SK-N-SH treated with all-trans-retinoic acid at 6 μM for 48 hours (cell line): ENCODE measurements at regions not wholly inside any gene's neighbourhood (a gene's known extent, or its start where the extent isn't known, plus 50 kb on each side); places are given as distances from the start of the nearest gene placed in this dataset.

Experiments used
- ATAC-seq: fragments of 200-7000 bp; cut with Tn5 transposase; 3 replicates; pipeline ENCODE4 v1.9.1; 2020; ENCODE audit warnings: mild to moderate bottlenecking, moderate library complexity
- BACH2 ChIP-seq: fragments of 250-450 bp; sonication (Bioruptor Pico); IDR thresholded peaks from 2 replicates; pipeline ENCODE4 v1.9.0; 2021; ENCODE audit warnings: mild to moderate bottlenecking, borderline replicate concordance
- CREB5 ChIP-seq: fragments of 250-450 bp; sonication (Bioruptor Pico); IDR thresholded peaks from 2 replicates; pipeline ENCODE4 v1.5.1; 2020; ENCODE audit warnings: low read depth, mild to moderate bottlenecking, moderate library complexity
- CSDC2 ChIP-seq: fragments of 250-450 bp; sonication (Bioruptor Pico); IDR thresholded peaks from 2 replicates; pipeline ENCODE4 v1.5.0; 2020; ENCODE audit warnings: mild to moderate bottlenecking, moderate library complexity
- ESRRG ChIP-seq: fragments of 250-450 bp; sonication (Bioruptor Pico); IDR thresholded peaks from 2 replicates; pipeline ENCODE4 v1.6.1; 2021; ENCODE audit warnings: mild to moderate bottlenecking
- GLIS3 ChIP-seq: fragments of 250-450 bp; sonication (Bioruptor Pico); IDR thresholded peaks from 2 replicates; pipeline ENCODE4 v1.5.0; 2020; ENCODE audit warnings: mild to moderate bottlenecking, moderate library complexity
- ISL1 ChIP-seq: fragments of 250-450 bp; sonication (Bioruptor Pico); IDR thresholded peaks from 2 replicates; pipeline ENCODE4 v2.1.2; 2022; ENCODE audit warnings: mild to moderate bottlenecking, moderate library complexity
- OSR1 ChIP-seq: fragments of 250-450 bp; sonication (Bioruptor Pico); IDR thresholded peaks from 2 replicates; pipeline ENCODE4 v1.8.0; 2022; ENCODE audit warnings: moderate library complexity, mild to moderate bottlenecking, inconsistent platforms
- PATZ1 ChIP-seq: fragments of 250-450 bp; sonication (Bioruptor Pico); IDR thresholded peaks from 2 replicates; pipeline ENCODE4 v1.8.0; 2020; ENCODE audit warnings: mild to moderate bottlenecking, moderate library complexity, borderline replicate concordance
- POU6F1 ChIP-seq: fragments of 250-450 bp; sonication (Bioruptor Pico); IDR thresholded peaks from 2 replicates; pipeline ENCODE4 v1.8.0; 2021; ENCODE audit warnings: low read depth, mild to moderate bottlenecking, moderate library complexity, borderline replicate concordance
- PPARA ChIP-seq: fragments of 250-450 bp; sonication (Bioruptor Pico); IDR thresholded peaks from 2 replicates; pipeline ENCODE4 v1.5.0; 2020; ENCODE audit warnings: mild to moderate bottlenecking, borderline replicate concordance
- RARB ChIP-seq: fragments of 250-450 bp; sonication (Bioruptor Pico); IDR thresholded peaks from 2 replicates; pipeline ENCODE4 v1.8.0; 2021; ENCODE audit warnings: mild to moderate bottlenecking, moderate library complexity
- SNAI2 ChIP-seq: fragments of 250-450 bp; sonication (Bioruptor Pico); IDR thresholded peaks from 2 replicates; pipeline ENCODE4 v1.5.0; 2020; ENCODE audit warnings: mild to moderate bottlenecking, moderate library complexity
- TCF4 ChIP-seq: fragments of 250-450 bp; sonication (Bioruptor Pico); IDR thresholded peaks from 2 replicates; pipeline ENCODE4 v1.8.0; 2021; ENCODE audit warnings: mild to moderate bottlenecking, moderate library complexity, borderline replicate concordance
- TOX ChIP-seq: fragments of 250-450 bp; sonication (Bioruptor Pico); IDR thresholded peaks from 2 replicates; pipeline ENCODE4 v1.8.0; 2021; ENCODE audit warnings: mild to moderate bottlenecking, moderate library complexity, borderline replicate concordance
- ZC3H10 ChIP-seq: fragments of 250-450 bp; sonication (Bioruptor Pico); IDR thresholded peaks from 2 replicates; pipeline ENCODE4 v1.5.1; 2021; ENCODE audit warnings: mild to moderate bottlenecking, moderate library complexity
- ZFP30 ChIP-seq: fragments of 450-650 bp; formaldehyde crosslinking; IDR thresholded peaks from 2 replicates; pipeline ENCODE4 v1.5.0; 2022; ENCODE audit warnings: mild to moderate bottlenecking, moderate library complexity
- ZNF565 ChIP-seq: fragments of 450-650 bp; formaldehyde crosslinking; conservative IDR thresholded peaks from 2 replicates; pipeline ENCODE4 v1.5.0; 2020; ENCODE audit warnings: low read depth, mild to moderate bottlenecking, moderate library complexity
- ZNF8 ChIP-seq: fragments of 450-650 bp; formaldehyde crosslinking; IDR thresholded peaks from 2 replicates; pipeline ENCODE4 v1.5.0; 2020; ENCODE audit warnings: mild to moderate bottlenecking, moderate library complexity
- TF ChIP-seq, protein P1 (sequence below): fragments of 250-450 bp; sonication (Bioruptor Pico); IDR thresholded peaks from 2 replicates; pipeline ENCODE4 v1.5.1; 2021; ENCODE audit warnings: mild to moderate bottlenecking, moderate library complexity
- TF ChIP-seq, protein P2 (sequence below): fragments of 250-450 bp; sonication (Bioruptor Pico); IDR thresholded peaks from 2 replicates; pipeline ENCODE4 v1.5.0; 2020; ENCODE audit warnings: mild to moderate bottlenecking, moderate library complexity

GRCh38 chrX:37918168-37918567 is 70.8 kb upstream of the DYNLT3 start:
- ATAC-seq, result no peak
- TF ChIP-seq PATZ1 (CRISPR knock-in tag) (no peak), ZNF8 (CRISPR knock-in tag) (no peak), OSR1 (CRISPR knock-in tag) (no peak), ZFP30 (CRISPR knock-in tag) (no peak), TCF4 (CRISPR knock-in tag) (no peak), CSDC2 (CRISPR knock-in tag) (no peak), GLIS3 (CRISPR knock-in tag) (no peak), ESRRG (no peak), ZNF565 (CRISPR knock-in tag) (no peak), RARB (CRISPR knock-in tag) (no peak), BACH2 (CRISPR knock-in tag) (no peak)
- TF ChIP-seq, protein P1, sequence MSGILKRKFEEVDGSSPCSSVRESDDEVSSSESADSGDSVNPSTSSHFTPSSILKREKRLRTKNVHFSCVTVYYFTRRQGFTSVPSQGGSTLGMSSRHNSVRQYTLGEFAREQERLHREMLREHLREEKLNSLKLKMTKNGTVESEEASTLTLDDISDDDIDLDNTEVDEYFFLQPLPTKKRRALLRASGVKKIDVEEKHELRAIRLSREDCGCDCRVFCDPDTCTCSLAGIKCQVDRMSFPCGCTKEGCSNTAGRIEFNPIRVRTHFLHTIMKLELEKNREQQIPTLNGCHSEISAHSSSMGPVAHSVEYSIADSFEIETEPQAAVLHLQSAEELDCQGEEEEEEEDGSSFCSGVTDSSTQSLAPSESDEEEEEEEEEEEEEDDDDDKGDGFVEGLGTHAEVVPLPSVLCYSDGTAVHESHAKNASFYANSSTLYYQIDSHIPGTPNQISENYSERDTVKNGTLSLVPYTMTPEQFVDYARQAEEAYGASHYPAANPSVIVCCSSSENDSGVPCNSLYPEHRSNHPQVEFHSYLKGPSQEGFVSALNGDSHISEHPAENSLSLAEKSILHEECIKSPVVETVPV, result no peak

- no peak for ATAC-seq
- TF ChIP-seq, protein P1, result no peak
- TF ChIP-seq CREB5 (CRISPR knock-in tag), result no peak
- TF ChIP-seq ISL1 (CRISPR knock-in tag), result no peak
- no peak for TF ChIP-seq CSDC2 (CRISPR knock-in tag)
- TF ChIP-seq ZC3H10 (CRISPR knock-in tag), result no peak
- no peak for TF ChIP-seq PPARA
- no peak for TF ChIP-seq OSR1 (CRISPR knock-in tag)
- no peak for TF ChIP-seq SNAI2 (CRISPR knock-in tag)
- TF ChIP-seq ZNF565 (CRISPR knock-in tag), result no peak
- TF ChIP-seq ZFP30 (CRISPR knock-in tag), result no peak
- no peak for TF ChIP-seq ZNF8 (CRISPR knock-in tag)
- TF ChIP-seq, protein P2, sequence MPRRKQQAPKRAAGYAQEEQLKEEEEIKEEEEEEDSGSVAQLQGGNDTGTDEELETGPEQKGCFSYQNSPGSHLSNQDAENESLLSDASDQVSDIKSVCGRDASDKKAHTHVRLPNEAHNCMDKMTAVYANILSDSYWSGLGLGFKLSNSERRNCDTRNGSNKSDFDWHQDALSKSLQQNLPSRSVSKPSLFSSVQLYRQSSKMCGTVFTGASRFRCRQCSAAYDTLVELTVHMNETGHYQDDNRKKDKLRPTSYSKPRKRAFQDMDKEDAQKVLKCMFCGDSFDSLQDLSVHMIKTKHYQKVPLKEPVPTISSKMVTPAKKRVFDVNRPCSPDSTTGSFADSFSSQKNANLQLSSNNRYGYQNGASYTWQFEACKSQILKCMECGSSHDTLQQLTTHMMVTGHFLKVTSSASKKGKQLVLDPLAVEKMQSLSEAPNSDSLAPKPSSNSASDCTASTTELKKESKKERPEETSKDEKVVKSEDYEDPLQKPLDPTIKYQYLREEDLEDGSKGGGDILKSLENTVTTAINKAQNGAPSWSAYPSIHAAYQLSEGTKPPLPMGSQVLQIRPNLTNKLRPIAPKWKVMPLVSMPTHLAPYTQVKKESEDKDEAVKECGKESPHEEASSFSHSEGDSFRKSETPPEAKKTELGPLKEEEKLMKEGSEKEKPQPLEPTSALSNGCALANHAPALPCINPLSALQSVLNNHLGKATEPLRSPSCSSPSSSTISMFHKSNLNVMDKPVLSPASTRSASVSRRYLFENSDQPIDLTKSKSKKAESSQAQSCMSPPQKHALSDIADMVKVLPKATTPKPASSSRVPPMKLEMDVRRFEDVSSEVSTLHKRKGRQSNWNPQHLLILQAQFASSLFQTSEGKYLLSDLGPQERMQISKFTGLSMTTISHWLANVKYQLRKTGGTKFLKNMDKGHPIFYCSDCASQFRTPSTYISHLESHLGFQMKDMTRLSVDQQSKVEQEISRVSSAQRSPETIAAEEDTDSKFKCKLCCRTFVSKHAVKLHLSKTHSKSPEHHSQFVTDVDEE (CRISPR knock-in tag), result no peak
Observed at GRCh38 chrX:37918703-37919102, 71.3 kb upstream of the DYNLT3 start.

GRCh38 chrX:37921758-37922157 is 74.4 kb upstream of the DYNLT3 start:
- no peak for ATAC-seq
- TF ChIP-seq BACH2 (CRISPR knock-in tag) (no peak), PATZ1 (CRISPR knock-in tag) (no peak), TOX (CRISPR knock-in tag) (no peak), ZNF8 (CRISPR knock-in tag) (no peak), TCF4 (CRISPR knock-in tag) (no peak), POU6F1 (CRISPR knock-in tag) (no peak), CREB5 (CRISPR knock-in tag) (no peak), ZFP30 (CRISPR knock-in tag) (no peak), ISL1 (CRISPR knock-in tag) (no peak)
- TF ChIP-seq, protein P2 (CRISPR knock-in tag), result no peak
